ENCODE measurements at regions not wholly inside any gene's neighbourhood (a gene's known extent, or its start where the extent isn't known, plus 50 kb on each side); places are given as distances from the start of the nearest gene placed in this dataset.

DNA sequence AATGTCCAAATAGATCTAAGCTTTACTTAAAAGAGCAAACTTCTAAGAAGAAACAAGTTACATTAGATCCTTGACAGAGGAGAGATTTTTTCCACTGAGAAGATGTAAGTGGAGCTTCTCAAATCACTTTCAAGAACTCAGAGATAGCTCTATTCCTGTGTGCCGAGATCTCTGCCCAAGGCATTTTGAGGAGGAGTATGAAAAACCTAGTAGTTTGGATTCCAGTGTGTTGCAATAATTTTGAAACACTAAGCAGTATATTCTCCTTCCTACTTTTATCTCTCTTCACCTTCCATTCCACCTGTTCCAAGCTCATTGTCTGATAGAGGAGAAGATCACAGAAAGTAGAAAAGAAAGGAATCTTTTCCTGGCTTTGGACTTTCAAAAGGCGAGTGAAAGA is 192.0 kb upstream of the TANK start:
- DNase-seq (ENCODE audit: low read depth in 1 of 2, low spot score in 1 of 2), result no peak
- Histone ChIP-seq H3K27ac (replicated peaks) (no peak overlapping the region), H3K4me3 (replicated peaks; ENCODE audit: insufficient read depth, low read length) (no peak overlapping the region), H3K27me3 (ENCODE audit: insufficient read depth, poor library complexity, severe bottlenecking) (no peaks in the 10 kb centered on the region)
- TF ChIP-seq, protein P1, sequence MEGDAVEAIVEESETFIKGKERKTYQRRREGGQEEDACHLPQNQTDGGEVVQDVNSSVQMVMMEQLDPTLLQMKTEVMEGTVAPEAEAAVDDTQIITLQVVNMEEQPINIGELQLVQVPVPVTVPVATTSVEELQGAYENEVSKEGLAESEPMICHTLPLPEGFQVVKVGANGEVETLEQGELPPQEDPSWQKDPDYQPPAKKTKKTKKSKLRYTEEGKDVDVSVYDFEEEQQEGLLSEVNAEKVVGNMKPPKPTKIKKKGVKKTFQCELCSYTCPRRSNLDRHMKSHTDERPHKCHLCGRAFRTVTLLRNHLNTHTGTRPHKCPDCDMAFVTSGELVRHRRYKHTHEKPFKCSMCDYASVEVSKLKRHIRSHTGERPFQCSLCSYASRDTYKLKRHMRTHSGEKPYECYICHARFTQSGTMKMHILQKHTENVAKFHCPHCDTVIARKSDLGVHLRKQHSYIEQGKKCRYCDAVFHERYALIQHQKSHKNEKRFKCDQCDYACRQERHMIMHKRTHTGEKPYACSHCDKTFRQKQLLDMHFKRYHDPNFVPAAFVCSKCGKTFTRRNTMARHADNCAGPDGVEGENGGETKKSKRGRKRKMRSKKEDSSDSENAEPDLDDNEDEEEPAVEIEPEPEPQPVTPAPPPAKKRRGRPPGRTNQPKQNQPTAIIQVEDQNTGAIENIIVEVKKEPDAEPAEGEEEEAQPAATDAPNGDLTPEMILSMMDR (IDR thresholded peaks at IDR 0.05; ENCODE audit: insufficient read depth, low read length), result no peak
- TF ChIP-seq GABPA (IDR thresholded peaks at IDR 0.05; ENCODE audit: low read depth) (no peak), SPI1 (IDR thresholded peaks at IDR 0.05; ENCODE audit: borderline replicate concordance, low read depth) (no peak), POLR2AphosphoS5 (IDR thresholded peaks at IDR 0.05; ENCODE audit: low read depth) (no peak)
- TF ChIP-seq, protein P2, sequence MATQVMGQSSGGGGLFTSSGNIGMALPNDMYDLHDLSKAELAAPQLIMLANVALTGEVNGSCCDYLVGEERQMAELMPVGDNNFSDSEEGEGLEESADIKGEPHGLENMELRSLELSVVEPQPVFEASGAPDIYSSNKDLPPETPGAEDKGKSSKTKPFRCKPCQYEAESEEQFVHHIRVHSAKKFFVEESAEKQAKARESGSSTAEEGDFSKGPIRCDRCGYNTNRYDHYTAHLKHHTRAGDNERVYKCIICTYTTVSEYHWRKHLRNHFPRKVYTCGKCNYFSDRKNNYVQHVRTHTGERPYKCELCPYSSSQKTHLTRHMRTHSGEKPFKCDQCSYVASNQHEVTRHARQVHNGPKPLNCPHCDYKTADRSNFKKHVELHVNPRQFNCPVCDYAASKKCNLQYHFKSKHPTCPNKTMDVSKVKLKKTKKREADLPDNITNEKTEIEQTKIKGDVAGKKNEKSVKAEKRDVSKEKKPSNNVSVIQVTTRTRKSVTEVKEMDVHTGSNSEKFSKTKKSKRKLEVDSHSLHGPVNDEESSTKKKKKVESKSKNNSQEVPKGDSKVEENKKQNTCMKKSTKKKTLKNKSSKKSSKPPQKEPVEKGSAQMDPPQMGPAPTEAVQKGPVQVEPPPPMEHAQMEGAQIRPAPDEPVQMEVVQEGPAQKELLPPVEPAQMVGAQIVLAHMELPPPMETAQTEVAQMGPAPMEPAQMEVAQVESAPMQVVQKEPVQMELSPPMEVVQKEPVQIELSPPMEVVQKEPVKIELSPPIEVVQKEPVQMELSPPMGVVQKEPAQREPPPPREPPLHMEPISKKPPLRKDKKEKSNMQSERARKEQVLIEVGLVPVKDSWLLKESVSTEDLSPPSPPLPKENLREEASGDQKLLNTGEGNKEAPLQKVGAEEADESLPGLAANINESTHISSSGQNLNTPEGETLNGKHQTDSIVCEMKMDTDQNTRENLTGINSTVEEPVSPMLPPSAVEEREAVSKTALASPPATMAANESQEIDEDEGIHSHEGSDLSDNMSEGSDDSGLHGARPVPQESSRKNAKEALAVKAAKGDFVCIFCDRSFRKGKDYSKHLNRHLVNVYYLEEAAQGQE (IDR thresholded peaks at IDR 0.05; ENCODE audit: insufficient replicate concordance, low read depth), result no peak

GRCh38 chr2:160970052-160970965 is 189.9 kb upstream of the TANK start:
- Histone ChIP-seq H3K27ac (replicated peaks) (no peak overlapping the region), H3K4me3 (replicated peaks; ENCODE audit: insufficient read depth, low read length) (no peak overlapping the region), H3K27me3 (ENCODE audit: insufficient read depth, poor library complexity, severe bottlenecking) (no peaks in the 10 kb centered on the region)
- peak in 1 of 2 experiments; percentile 9 for DNase-seq (ENCODE audit: low read depth in 1 of 2, low spot score in 1 of 2)
- TF ChIP-seq SPI1 (IDR thresholded peaks at IDR 0.05; ENCODE audit: borderline replicate concordance, low read depth), result peak; percentile 41; the same call in 1 of the 2 replicates
- TF ChIP-seq, protein P2 (IDR thresholded peaks at IDR 0.05; ENCODE audit: insufficient replicate concordance, low read depth), result no peak
- TF ChIP-seq, protein P1 (IDR thresholded peaks at IDR 0.05; ENCODE audit: insufficient read depth, low read length), result peak; percentile 29
- no peak for TF ChIP-seq GABPA (IDR thresholded peaks at IDR 0.05; ENCODE audit: low read depth)
- TF ChIP-seq POLR2AphosphoS5 (IDR thresholded peaks at IDR 0.05; ENCODE audit: low read depth), result no peak

DNA sequence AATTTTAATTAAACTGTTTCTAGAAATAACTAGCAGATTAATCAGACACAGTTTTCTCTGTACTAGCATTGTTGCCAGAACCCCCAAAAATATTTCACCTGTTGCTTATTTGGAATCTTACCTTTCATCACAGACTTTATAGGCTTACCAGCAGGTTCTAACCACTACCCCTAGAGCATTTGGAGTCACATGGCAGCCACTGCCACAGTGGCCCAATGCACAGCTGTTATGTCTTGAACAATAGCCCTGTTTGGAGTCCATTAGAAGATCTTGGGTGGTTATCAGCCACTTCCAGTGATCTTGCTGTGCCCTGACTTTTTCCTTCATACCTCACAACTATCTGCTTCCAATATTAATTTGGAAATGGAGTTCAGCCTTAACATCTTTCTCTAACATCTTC is 186.2 kb upstream of the TANK start:
- H3K27me3 ChIP-seq (ENCODE audit: insufficient read depth, poor library complexity, severe bottlenecking), result no peaks in the 10 kb centered on the region
- no peak overlapping the region for H3K4me3 ChIP-seq (replicated peaks; ENCODE audit: insufficient read depth, low read length)
- no peak overlapping the region for H3K27ac ChIP-seq (replicated peaks)
- DNase-seq (ENCODE audit: low read depth in 1 of 2, low spot score in 1 of 2), result no peak
- no peak for TF ChIP-seq SPI1 (IDR thresholded peaks at IDR 0.05; ENCODE audit: borderline replicate concordance, low read depth)
- no peak for TF ChIP-seq POLR2AphosphoS5 (IDR thresholded peaks at IDR 0.05; ENCODE audit: low read depth)
- TF ChIP-seq GABPA (IDR thresholded peaks at IDR 0.05; ENCODE audit: low read depth), result no peak
- TF ChIP-seq, protein P1 (IDR thresholded peaks at IDR 0.05; ENCODE audit: insufficient read depth, low read length), result no peak
- TF ChIP-seq, protein P2 (IDR thresholded peaks at IDR 0.05; ENCODE audit: insufficient replicate concordance, low read depth), result no peak
